Activated CD8-positive, alpha-beta T cell treated with anti-CD3 and anti-CD28 coated beads for 36 hours (primary cell): ENCODE measurements at regions not wholly inside any gene's neighbourhood (a gene's known extent, or its start where the extent isn't known, plus 50 kb on each side); places are given as distances from the start of the nearest gene placed in this dataset.

Experiments used
- ATAC-seq: fragments of 200-7000 bp; cut with Tn5 transposase; one replicate; pipeline ENCODE4 v1.10.0; 2021; ENCODE audit warnings: mild to moderate bottlenecking, moderate library complexity
- CTCF ChIA-PET: fragments of 350-600 bp; sonication (Branson Sonifier 250); formaldehyde crosslinking; loops from one replicate; lab custom pipeline; 2021; ENCODE audit warnings: antibody characterized with exemption; lab: Charles Lee
- POLR2A ChIA-PET: fragments of 350-600 bp; sonication (Branson Sonifier 250); formaldehyde crosslinking; loops from one replicate; lab custom pipeline; 2021; ENCODE audit warnings: antibody characterized with exemption; lab: Charles Lee
- DNase-seq: peaks from one replicate; pipeline ENCODE4 v3.0.0-alpha.2; 2020
- H3K27ac Mint-ChIP-seq: one replicate; pipeline ENCODE4 v1.8.0; 2021; ENCODE audit warnings: mild to moderate bottlenecking, mixed read lengths
- H3K27me3 Mint-ChIP-seq: one replicate; pipeline ENCODE4 v1.8.0; 2021; ENCODE audit warnings: mixed read lengths
- H3K36me3 Mint-ChIP-seq: one replicate; pipeline ENCODE4 v1.8.0; 2021; ENCODE audit warnings: low read depth, mixed read lengths
- H3K4me1 Mint-ChIP-seq: one replicate; pipeline ENCODE4 v1.8.0; 2021; ENCODE audit warnings: low read depth, mixed read lengths
- H3K4me3 Mint-ChIP-seq: one replicate; pipeline ENCODE4 v1.8.0; 2021; ENCODE audit warnings: mild to moderate bottlenecking, moderate library complexity, mixed read lengths
- H3K9me3 Mint-ChIP-seq: one replicate; pipeline ENCODE4 v1.8.0; 2021; ENCODE audit warnings: mixed read lengths
- intact Hi-C: fragments of 100-400 bp; cut with micrococcal nuclease; formaldehyde crosslinking; loops from one replicate; pipeline ENCODE4 v1.10.0; 2022
- TF ChIP-seq, protein P1 (sequence below): fragments of 200-600 bp; IDR thresholded peaks from one replicate; pipeline ENCODE4 v1.8.0; 2022; ENCODE audit warnings: antibody characterized with exemption, mild to moderate bottlenecking

DNA sequence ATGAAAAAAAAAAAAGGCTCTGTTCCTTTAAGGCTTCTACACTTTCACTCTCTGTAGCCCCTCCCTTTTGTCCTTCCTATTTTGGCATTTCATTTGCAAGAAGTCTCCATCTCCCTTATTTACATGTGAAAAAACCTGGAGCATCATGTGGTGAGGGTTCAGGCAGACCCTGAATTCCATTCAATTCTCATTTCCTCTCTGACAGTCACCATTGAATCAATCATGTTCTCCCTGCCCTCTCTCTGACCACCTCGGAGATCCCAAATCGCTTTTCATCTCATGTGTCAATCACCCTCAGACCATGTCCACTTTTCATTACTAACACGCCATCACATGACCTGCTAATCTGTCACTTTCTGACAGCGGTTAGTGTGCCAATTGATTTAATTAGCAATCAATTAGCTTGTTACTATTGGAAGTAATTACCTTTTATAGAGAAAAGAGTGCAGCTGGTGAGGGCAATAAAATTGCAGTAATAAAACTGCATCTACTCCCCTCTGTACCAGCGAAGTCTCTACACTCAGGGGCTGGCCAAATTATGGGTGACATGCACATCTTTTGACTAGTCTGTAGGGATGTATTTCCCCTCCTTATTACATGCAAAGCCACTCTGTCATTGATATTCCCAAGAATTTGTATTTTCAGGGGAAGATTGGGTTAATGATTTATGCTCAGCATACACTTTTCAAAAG lies 317.4 kb downstream of the EN1 start:
- ATAC-seq (no peak), DNase-seq (no peak)
- CTCF ChIA-PET, result no interaction called here
- H3K4me3 Mint-ChIP-seq, result no peak overlapping the region
- POLR2A ChIA-PET, result no interaction called here
- no peaks in the 10 kb centered on the region for H3K36me3 Mint-ChIP-seq
- peaks cover 4% of the 10 kb centered on the region for H3K27me3 Mint-ChIP-seq
- no peaks in the 10 kb centered on the region for H3K4me1 Mint-ChIP-seq
- no peak overlapping the region for H3K27ac Mint-ChIP-seq
- H3K9me3 Mint-ChIP-seq, result no peaks in the 10 kb centered on the region
- TF ChIP-seq, protein P1, sequence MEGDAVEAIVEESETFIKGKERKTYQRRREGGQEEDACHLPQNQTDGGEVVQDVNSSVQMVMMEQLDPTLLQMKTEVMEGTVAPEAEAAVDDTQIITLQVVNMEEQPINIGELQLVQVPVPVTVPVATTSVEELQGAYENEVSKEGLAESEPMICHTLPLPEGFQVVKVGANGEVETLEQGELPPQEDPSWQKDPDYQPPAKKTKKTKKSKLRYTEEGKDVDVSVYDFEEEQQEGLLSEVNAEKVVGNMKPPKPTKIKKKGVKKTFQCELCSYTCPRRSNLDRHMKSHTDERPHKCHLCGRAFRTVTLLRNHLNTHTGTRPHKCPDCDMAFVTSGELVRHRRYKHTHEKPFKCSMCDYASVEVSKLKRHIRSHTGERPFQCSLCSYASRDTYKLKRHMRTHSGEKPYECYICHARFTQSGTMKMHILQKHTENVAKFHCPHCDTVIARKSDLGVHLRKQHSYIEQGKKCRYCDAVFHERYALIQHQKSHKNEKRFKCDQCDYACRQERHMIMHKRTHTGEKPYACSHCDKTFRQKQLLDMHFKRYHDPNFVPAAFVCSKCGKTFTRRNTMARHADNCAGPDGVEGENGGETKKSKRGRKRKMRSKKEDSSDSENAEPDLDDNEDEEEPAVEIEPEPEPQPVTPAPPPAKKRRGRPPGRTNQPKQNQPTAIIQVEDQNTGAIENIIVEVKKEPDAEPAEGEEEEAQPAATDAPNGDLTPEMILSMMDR, result no peak
- intact Hi-C loops, result no loop called here

DNA sequence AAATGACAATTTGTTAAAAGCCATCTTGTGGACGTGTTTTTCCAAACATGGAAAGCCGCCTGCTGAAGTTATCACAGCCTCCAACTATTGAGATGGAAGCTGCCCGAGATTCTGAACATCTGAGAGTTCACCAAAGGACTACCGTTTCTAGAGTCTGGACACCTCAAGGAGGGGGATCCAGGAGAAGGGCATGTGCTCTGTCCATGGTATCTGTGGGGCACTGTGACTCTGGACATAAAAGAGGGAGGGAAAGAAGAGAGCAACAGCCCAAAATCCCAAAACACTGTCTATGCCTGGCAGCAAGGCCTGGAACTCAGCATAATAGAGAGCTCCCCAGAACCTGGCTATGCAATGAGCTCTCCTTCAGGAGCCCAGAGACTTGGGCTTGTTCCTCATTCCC lies 319.9 kb downstream of the EN1 start:
- Mint-ChIP-seq H3K27me3 (peaks cover 4% of the 10 kb centered on the region), H3K9me3 (no peaks in the 10 kb centered on the region), H3K27ac (no peak overlapping the region), H3K4me3 (no peak overlapping the region), H3K36me3 (no peaks in the 10 kb centered on the region), H3K4me1 (no peaks in the 10 kb centered on the region)
- intact Hi-C loops, result no loop called here
- ChIA-PET CTCF (no interaction called here), POLR2A (interaction anchor here (0.6 kb wide), 1 partner anchor 65 kb away, joined by 3 read pairs; no protein-coding TSS in a partner anchor)
- DNase-seq, result no peak
- no peak for ATAC-seq
- TF ChIP-seq, protein P1, result no peak

DNA sequence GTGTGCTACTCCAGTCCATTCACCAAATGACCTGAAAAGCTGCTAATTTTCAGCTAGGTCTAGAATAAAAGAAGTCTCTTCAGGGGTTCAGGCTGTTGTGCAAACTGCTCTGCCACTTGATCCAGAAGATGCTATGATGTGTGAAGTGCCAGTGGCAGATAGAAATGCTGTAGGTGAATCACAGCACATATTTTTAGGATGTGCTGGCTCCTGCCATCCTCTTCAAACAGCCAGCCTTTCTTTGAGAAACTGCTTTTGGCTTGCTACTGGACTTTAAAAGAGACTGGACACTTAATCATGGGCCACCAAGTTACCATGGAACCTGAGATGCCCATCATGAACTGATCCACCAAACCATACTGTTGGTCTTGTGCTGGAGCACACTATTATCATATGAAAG lies 322.1 kb downstream of the EN1 start:
- ChIA-PET CTCF (no interaction called here), POLR2A (no interaction called here)
- Mint-ChIP-seq H3K4me1 (no peaks in the 10 kb centered on the region), H3K36me3 (peaks cover 2% of the 10 kb centered on the region), H3K27me3 (peaks cover 3% of the 10 kb centered on the region), H3K4me3 (no peak overlapping the region), H3K27ac (no peak overlapping the region), H3K9me3 (peaks cover 6% of the 10 kb centered on the region)
- TF ChIP-seq, protein P1, result no peak
- intact Hi-C loops, result no loop called here
- ATAC-seq, result no peak
- DNase-seq, result no peak

DNA sequence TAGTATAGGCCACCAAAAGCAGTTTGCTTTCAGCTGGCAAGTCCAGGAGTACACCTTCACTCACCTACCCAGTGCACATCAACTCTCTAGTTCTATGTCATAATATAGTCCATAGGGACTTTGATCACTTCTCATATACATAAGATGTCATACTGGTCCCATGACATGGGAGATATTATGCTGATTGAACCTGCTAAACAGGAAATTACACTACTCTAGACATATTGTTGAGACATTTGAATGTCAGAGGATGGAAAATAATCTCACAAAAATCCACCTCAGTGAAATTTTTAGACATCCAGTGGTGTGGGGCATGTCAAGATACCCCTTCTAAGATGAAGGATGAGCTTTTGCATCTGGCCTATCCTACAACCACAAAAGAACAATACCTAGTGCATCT lies 322.5 kb downstream of the EN1 start:
- Mint-ChIP-seq H3K36me3 (peaks cover 2% of the 10 kb centered on the region), H3K4me1 (no peaks in the 10 kb centered on the region), H3K4me3 (no peak overlapping the region), H3K9me3 (peaks cover 6% of the 10 kb centered on the region), H3K27me3 (peaks cover 3% of the 10 kb centered on the region), H3K27ac (no peak overlapping the region)
- DNase-seq (no peak), ATAC-seq (no peak)
- TF ChIP-seq, protein P1, result no peak
- intact Hi-C loops, result no loop called here
- POLR2A ChIA-PET, result no interaction called here
- CTCF ChIA-PET, result no interaction called here

DNA sequence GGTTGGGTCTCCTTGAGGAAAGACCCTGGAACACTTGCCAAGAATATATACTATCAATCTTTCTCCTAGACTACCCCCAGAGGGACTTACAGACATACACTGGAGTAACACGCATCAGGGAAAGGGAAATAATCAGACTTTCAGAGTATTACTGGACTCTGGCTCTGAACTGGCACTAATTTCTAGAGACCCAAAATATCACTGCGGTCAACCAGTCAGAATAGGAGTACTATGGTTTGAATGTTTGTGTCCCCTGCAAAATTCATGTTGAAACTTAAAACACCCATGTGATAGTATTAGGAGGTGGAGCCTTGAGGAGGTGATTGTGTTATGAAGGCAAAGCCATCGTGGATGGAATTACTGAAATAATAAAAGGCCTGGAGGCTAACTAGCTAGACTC lies 323.7 kb downstream of the EN1 start:
- H3K27me3 Mint-ChIP-seq, result peaks cover 3% of the 10 kb centered on the region
- POLR2A ChIA-PET, result no interaction called here

More for the DNA sequence above, 323.7 kb downstream of the EN1 start:
- no peak for ATAC-seq
- Mint-ChIP-seq H3K4me1 (no peaks in the 10 kb centered on the region), H3K36me3 (peaks cover 2% of the 10 kb centered on the region), H3K27ac (no peak overlapping the region), H3K9me3 (peaks cover 9% of the 10 kb centered on the region), H3K4me3 (no peak overlapping the region)
- TF ChIP-seq, protein P1, result no peak
- CTCF ChIA-PET, result interaction anchor here (1.0 kb wide), 1 partner anchor 332 kb away, joined by 3 read pairs; no protein-coding TSS in a partner anchor
- intact Hi-C loops, result no loop called here
- no peak for DNase-seq
